Ishikawa (cell line): ENCODE measurements at regions not wholly inside any gene's neighbourhood (a gene's known extent, or its start where the extent isn't known, plus 50 kb on each side); places are given as distances from the start of the nearest gene placed in this dataset.

Source experiments
- CEBPB ChIP-seq: IDR thresholded peaks from 2 replicates; pipeline ENCODE4 v1.6.1; 2012
- CREB1 ChIP-seq: IDR thresholded peaks from 2 replicates; pipeline ENCODE4 v1.6.1; 2012; ENCODE audit warnings: low read depth
- EGR1 ChIP-seq: IDR thresholded peaks from 2 replicates; pipeline ENCODE4 v1.6.1; 2012
- EP300 ChIP-seq: IDR thresholded peaks from 2 replicates; pipeline ENCODE4 v1.6.1; 2012; ENCODE audit warnings: borderline replicate concordance
- FOXM1 ChIP-seq: IDR thresholded peaks from 2 replicates; pipeline ENCODE4 v1.6.1; 2012; ENCODE audit warnings: low read depth, borderline replicate concordance
- MAX ChIP-seq: IDR thresholded peaks from 2 replicates; pipeline ENCODE4 v1.6.1; 2012
- NFIC ChIP-seq: IDR thresholded peaks from 2 replicates; pipeline ENCODE4 v1.6.1; 2012
- RAD21 ChIP-seq: IDR thresholded peaks from 2 replicates; pipeline ENCODE4 v1.6.1; 2012; ENCODE audit warnings: low read depth
- REST ChIP-seq: IDR thresholded peaks from 2 replicates; pipeline ENCODE4 v1.6.1; 2012; ENCODE audit warnings: low read depth, mild to moderate bottlenecking
- TAF1 ChIP-seq: IDR thresholded peaks from 2 replicates; pipeline ENCODE4 v1.6.1; 2012; ENCODE audit warnings: low read depth, mild to moderate bottlenecking
- TCF12 ChIP-seq: IDR thresholded peaks from 2 replicates; pipeline ENCODE4 v1.6.1; 2012; ENCODE audit warnings: low read depth
- TEAD4 ChIP-seq: IDR thresholded peaks from 2 replicates; pipeline ENCODE4 v1.6.1; 2012
- USF1 ChIP-seq: IDR thresholded peaks from 2 replicates; pipeline ENCODE4 v1.6.1; 2012
- YY1 ChIP-seq: IDR thresholded peaks from 2 replicates; pipeline ENCODE4 v1.6.1; 2012; ENCODE audit warnings: low read depth
- ZBTB7A ChIP-seq: IDR thresholded peaks from 2 replicates; pipeline ENCODE4 v1.6.1; 2012; ENCODE audit warnings: low read depth

- no peak for TF ChIP-seq NFIC
- no peak for TF ChIP-seq ZBTB7A
- no peak for TF ChIP-seq TEAD4
- TF ChIP-seq RAD21, result no peak
- no peak for TF ChIP-seq CEBPB
Observed at GRCh38 chr2:122739732-122740593, 984.5 kb downstream of the TSN start.

GRCh38 chr2:122740594-122740948 is 985.1 kb downstream of the TSN start:
- TF ChIP-seq NFIC, result no peak
- no peak for TF ChIP-seq TCF12
- no peak for TF ChIP-seq TEAD4
- TF ChIP-seq CEBPB, result no peak
- TF ChIP-seq MAX, result no peak
- no peak for TF ChIP-seq EP300

GRCh38 chr2:122741403-122741802 is 986.0 kb downstream of the TSN start:
- TF ChIP-seq TEAD4, result no peak
- no peak for TF ChIP-seq USF1
- no peak for TF ChIP-seq EP300
- TF ChIP-seq YY1, result no peak
- no peak for TF ChIP-seq ZBTB7A

GRCh38 chr2:122743021-122743675 is 987.7 kb downstream of the TSN start:
- TF ChIP-seq ZBTB7A (no peak), REST (no peak), TEAD4 (no peak), EP300 (no peak), NFIC (no peak), CEBPB (no peak), YY1 (no peak), TAF1 (no peak), CREB1 (no peak), MAX (no peak), EGR1 (no peak), RAD21 (no peak)

- no peak for TF ChIP-seq MAX
- TF ChIP-seq CEBPB, result no peak
- TF ChIP-seq USF1, result no peak
- TF ChIP-seq REST, result no peak
- no peak for TF ChIP-seq EP300
- no peak for TF ChIP-seq ZBTB7A
- no peak for TF ChIP-seq RAD21
- TF ChIP-seq YY1, result no peak
Observed at GRCh38 chr2:122745603-122746002, 990.2 kb downstream of the TSN start.

GRCh38 chr2:122747670-122748069 is 992.2 kb downstream of the TSN start:
- no peak for TF ChIP-seq ZBTB7A
- no peak for TF ChIP-seq NFIC

- TF ChIP-seq TAF1, result no peak
- TF ChIP-seq EP300, result no peak
- TF ChIP-seq RAD21, result peak; percentile 38; the same call in 1 of the 2 replicates
- TF ChIP-seq CEBPB, result no peak
- no peak for TF ChIP-seq MAX
- no peak for TF ChIP-seq FOXM1
- TF ChIP-seq EGR1, result no peak
- no peak for TF ChIP-seq CREB1
Observed at GRCh38 chr2:122748552-122749011, 993.1 kb downstream of the TSN start.
